ENCODE measurements at regions not wholly inside any gene's neighbourhood (a gene's known extent, or its start where the extent isn't known, plus 50 kb on each side); places are given as distances from the start of the nearest gene placed in this dataset.

DNA sequence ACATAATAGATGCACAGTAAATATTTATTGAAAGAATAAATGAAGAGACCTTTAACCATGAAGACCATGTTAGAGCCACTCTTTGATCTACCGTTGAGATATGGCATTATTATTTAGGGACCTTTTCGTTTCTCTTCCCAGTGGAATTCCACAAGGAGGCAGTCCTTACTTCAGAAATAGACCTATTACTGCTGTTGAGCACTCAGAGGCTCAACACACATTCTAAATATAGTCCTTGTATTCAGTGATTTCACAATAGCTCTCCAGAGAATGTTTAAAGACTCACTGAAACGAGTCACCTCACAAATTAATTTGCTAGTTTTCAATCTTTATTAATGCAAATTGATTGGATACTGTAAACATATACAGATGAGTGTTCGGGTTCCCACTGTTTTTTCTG, 603.8 kb downstream of the CDH8 start:
- TF ChIP-seq, protein P1, sequence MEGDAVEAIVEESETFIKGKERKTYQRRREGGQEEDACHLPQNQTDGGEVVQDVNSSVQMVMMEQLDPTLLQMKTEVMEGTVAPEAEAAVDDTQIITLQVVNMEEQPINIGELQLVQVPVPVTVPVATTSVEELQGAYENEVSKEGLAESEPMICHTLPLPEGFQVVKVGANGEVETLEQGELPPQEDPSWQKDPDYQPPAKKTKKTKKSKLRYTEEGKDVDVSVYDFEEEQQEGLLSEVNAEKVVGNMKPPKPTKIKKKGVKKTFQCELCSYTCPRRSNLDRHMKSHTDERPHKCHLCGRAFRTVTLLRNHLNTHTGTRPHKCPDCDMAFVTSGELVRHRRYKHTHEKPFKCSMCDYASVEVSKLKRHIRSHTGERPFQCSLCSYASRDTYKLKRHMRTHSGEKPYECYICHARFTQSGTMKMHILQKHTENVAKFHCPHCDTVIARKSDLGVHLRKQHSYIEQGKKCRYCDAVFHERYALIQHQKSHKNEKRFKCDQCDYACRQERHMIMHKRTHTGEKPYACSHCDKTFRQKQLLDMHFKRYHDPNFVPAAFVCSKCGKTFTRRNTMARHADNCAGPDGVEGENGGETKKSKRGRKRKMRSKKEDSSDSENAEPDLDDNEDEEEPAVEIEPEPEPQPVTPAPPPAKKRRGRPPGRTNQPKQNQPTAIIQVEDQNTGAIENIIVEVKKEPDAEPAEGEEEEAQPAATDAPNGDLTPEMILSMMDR (IDR thresholded peaks at IDR 0.05 in 2 of 3, conservative IDR thresholded peaks at IDR 0.05 in 1 of 3; ENCODE audit: control insufficient read depth in 2 of 3, extremely low read depth in 1 of 3, insufficient read depth in 1 of 3, low read depth in 3 of 3, low read length in 3 of 3): no peak
- TF ChIP-seq MEF2A (IDR thresholded peaks at IDR 0.05; ENCODE audit: insufficient read depth, low read depth, low read length) (no peak), NFYA (IDR thresholded peaks at IDR 0.05; ENCODE audit: borderline replicate concordance, low read depth, low read length) (no peak), POLR2AphosphoS2 (IDR thresholded peaks at IDR 0.05; ENCODE audit: low read depth, low read length) (no peak), RCOR1 (conservative IDR thresholded peaks at IDR 0.05; ENCODE audit: low read depth, low read length) (no peak), ZNF384 (IDR thresholded peaks at IDR 0.05; ENCODE audit: borderline replicate concordance, low read depth, low read length) (no peak), POLR2A (IDR thresholded peaks at IDR 0.05; ENCODE audit: low read depth, low read length) (no peak), BHLHE40 (IDR thresholded peaks at IDR 0.05; ENCODE audit: borderline replicate concordance in 1 of 2, low read depth in 2 of 2, low read length in 1 of 2) (no peak), RAD21 (IDR thresholded peaks at IDR 0.05; ENCODE audit: insufficient read depth, low read depth, low read length) (no peak), TARDBP (IDR thresholded peaks at IDR 0.05; ENCODE audit: borderline replicate concordance) (no peak), EZH2 (IDR thresholded peaks at IDR 0.05; ENCODE audit: borderline replicate concordance, control insufficient read depth, low read depth, low read length) (no peak)
- TF ChIP-seq, protein P2, sequence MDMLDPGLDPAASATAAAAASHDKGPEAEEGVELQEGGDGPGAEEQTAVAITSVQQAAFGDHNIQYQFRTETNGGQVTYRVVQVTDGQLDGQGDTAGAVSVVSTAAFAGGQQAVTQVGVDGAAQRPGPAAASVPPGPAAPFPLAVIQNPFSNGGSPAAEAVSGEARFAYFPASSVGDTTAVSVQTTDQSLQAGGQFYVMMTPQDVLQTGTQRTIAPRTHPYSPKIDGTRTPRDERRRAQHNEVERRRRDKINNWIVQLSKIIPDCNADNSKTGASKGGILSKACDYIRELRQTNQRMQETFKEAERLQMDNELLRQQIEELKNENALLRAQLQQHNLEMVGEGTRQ (IDR thresholded peaks at IDR 0.05; ENCODE audit: borderline replicate concordance, low read depth, low read length): no peak
- TF ChIP-seq, protein P3, sequence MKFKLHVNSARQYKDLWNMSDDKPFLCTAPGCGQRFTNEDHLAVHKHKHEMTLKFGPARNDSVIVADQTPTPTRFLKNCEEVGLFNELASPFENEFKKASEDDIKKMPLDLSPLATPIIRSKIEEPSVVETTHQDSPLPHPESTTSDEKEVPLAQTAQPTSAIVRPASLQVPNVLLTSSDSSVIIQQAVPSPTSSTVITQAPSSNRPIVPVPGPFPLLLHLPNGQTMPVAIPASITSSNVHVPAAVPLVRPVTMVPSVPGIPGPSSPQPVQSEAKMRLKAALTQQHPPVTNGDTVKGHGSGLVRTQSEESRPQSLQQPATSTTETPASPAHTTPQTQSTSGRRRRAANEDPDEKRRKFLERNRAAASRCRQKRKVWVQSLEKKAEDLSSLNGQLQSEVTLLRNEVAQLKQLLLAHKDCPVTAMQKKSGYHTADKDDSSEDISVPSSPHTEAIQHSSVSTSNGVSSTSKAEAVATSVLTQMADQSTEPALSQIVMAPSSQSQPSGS (IDR thresholded peaks at IDR 0.05; ENCODE audit: low read length): no peak
